Activated CD4-positive, alpha-beta T cell treated with anti-CD3 and anti-CD28 coated beads, Interleukin-2, amount 10 ng/mL, durations not matched to agents 24 days and 14 days (primary cell): ENCODE measurements at regions not wholly inside any gene's neighbourhood (a gene's known extent, or its start where the extent isn't known, plus 50 kb on each side); places are given as distances from the start of the nearest gene placed in this dataset.
A peak's percentile ranks its signal among the peaks of the same experiment; 100 is the strongest.

Experiments used
- DNase-seq: peaks from one replicate; pipeline ENCODE4 v3.0.0; 2022
- H3K27ac Mint-ChIP-seq: one replicate; pipeline ENCODE4 v1.8.0; 2022; ENCODE audit warnings: mild to moderate bottlenecking, mixed read lengths
- H3K27me3 Mint-ChIP-seq: one replicate; pipeline ENCODE4 v1.8.0; 2022; ENCODE audit warnings: mixed read lengths
- H3K36me3 Mint-ChIP-seq: one replicate; pipeline ENCODE4 v1.8.0; 2022; ENCODE audit warnings: low read depth, mild to moderate bottlenecking, mixed read lengths
- H3K4me1 Mint-ChIP-seq: one replicate; pipeline ENCODE4 v1.8.0; 2021; ENCODE audit warnings: mixed read lengths
- H3K4me3 Mint-ChIP-seq: one replicate; pipeline ENCODE4 v1.8.0; 2022; ENCODE audit warnings: mild to moderate bottlenecking, moderate library complexity, mixed read lengths
- H3K9me3 Mint-ChIP-seq: one replicate; pipeline ENCODE4 v1.8.0; 2021; ENCODE audit warnings: mixed read lengths
- intact Hi-C: fragments of 100-400 bp; cut with micrococcal nuclease; formaldehyde crosslinking; loops from one replicate; pipeline ENCODE4 v1.15.1; 2023

- H3K9me3 Mint-ChIP-seq, result peaks cover 8% of the 10 kb centered on the region
- no peak for DNase-seq
- peaks cover 3% of the 10 kb centered on the region for H3K4me1 Mint-ChIP-seq
- H3K4me3 Mint-ChIP-seq, result no peak overlapping the region
- no peak overlapping the region for H3K27ac Mint-ChIP-seq
- peaks cover 2% of the 10 kb centered on the region for H3K27me3 Mint-ChIP-seq
- no peaks in the 10 kb centered on the region for H3K36me3 Mint-ChIP-seq
- intact Hi-C loops, result no loop called here
Observed at GRCh38 chr12:116484807-116485206, 74.4 kb upstream of the MAP1LC3B2 start.

GRCh38 chr12:116489116-116489515, 70.1 kb upstream of the MAP1LC3B2 start:
- H3K27ac Mint-ChIP-seq, result no peak overlapping the region
- H3K36me3 Mint-ChIP-seq, result no peaks in the 10 kb centered on the region
- no peak overlapping the region for H3K4me3 Mint-ChIP-seq
- H3K27me3 Mint-ChIP-seq, result no peaks in the 10 kb centered on the region
- peaks cover 8% of the 10 kb centered on the region for H3K9me3 Mint-ChIP-seq
- H3K4me1 Mint-ChIP-seq, result no peaks in the 10 kb centered on the region
- no peak for DNase-seq
- intact Hi-C loops, result no loop called here

DNA sequence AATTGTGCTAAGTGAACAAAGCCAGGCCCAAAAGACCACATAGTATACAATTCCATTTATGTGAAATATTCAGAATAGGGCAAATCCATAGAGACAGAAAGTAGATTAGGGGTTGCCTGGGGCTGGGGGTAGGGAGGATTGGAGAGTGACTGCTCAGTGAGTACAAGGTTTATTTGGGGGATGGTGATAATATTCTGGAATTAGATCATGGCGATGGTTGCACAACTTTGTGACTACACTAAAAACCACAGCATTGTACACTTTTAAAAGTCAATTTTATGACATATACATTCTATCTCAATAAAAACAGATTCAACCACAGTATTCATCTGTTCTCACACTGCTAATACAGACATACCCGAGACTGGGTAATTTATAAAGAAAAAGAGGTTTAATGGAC, 68.7 kb upstream of the MAP1LC3B2 start:
- no peak overlapping the region for H3K4me3 Mint-ChIP-seq
- DNase-seq, result no peak
- H3K36me3 Mint-ChIP-seq, result no peaks in the 10 kb centered on the region
- no peak overlapping the region for H3K27ac Mint-ChIP-seq
- peaks cover 8% of the 10 kb centered on the region for H3K9me3 Mint-ChIP-seq
- intact Hi-C loops, result no loop called here
- no peaks in the 10 kb centered on the region for H3K27me3 Mint-ChIP-seq
- H3K4me1 Mint-ChIP-seq, result no peaks in the 10 kb centered on the region

GRCh38 chr12:116492703-116493324, 66.4 kb upstream of the MAP1LC3B2 start:
- Mint-ChIP-seq H3K4me3 (no peak overlapping the region), H3K4me1 (no peaks in the 10 kb centered on the region), H3K36me3 (no peaks in the 10 kb centered on the region), H3K27ac (no peak overlapping the region), H3K27me3 (no peaks in the 10 kb centered on the region), H3K9me3 (peaks cover 5% of the 10 kb centered on the region)
- no peak for DNase-seq
- intact Hi-C loops, result no loop called here

GRCh38 chr12:116495260-116495659, 63.9 kb upstream of the MAP1LC3B2 start:
- intact Hi-C loops, result no loop called here
- Mint-ChIP-seq H3K36me3 (no peaks in the 10 kb centered on the region), H3K4me1 (no peaks in the 10 kb centered on the region), H3K27ac (no peak overlapping the region), H3K4me3 (no peak overlapping the region), H3K27me3 (peaks cover 2% of the 10 kb centered on the region), H3K9me3 (no peaks in the 10 kb centered on the region)
- no peak for DNase-seq

DNA sequence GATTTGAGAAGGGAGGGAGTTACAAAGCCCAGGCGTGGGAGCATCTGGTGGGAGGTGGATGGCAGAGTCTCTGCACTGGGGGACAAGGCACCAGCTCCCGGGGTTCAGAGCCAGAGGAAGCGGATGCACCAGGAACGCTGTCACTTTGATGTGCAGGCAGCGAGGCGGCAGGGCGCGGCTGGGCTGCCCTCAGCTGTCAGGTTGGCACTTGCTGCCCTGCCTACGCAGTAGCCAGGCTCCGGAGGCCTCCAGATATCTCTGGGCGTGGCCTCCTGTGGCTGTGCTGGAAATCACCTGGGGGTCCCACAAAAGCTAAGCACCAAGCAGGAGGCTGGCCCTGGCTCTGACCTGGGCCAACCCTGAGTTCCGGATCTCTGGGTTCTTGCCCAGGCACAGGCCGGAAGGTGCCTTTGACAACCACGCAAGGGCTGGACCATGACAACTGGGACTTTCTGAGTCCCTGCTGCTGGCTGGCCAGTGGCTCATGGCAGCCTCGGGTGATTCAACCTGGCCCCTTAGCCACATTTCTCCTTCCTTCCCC, 62.1 kb upstream of the MAP1LC3B2 start:
- intact Hi-C loops, result no loop called here
- Mint-ChIP-seq H3K4me3 (no peak overlapping the region), H3K27ac (no peak overlapping the region), H3K36me3 (no peaks in the 10 kb centered on the region), H3K27me3 (peaks cover 2% of the 10 kb centered on the region), H3K9me3 (no peaks in the 10 kb centered on the region), H3K4me1 (no peaks in the 10 kb centered on the region)
- no peak for DNase-seq

DNA sequence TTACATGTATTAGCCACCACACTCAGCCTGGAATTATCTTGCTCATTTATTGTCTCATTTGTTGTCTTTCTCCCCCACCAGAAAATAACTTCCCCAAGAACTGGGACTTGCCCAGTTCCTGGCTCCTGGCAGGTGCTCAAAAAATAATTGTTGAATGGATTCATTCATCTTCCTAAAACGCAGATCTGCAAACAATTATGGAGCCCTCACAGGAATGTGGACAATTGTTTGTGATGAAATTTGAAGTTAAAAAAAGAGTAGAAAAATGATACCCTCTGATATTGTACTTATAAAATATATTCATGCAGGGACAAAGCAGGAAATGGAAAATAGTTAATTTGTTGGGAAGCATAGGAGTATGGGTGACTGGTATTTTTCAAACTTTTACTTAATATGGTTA, 60.7 kb upstream of the MAP1LC3B2 start:
- Mint-ChIP-seq H3K36me3 (no peaks in the 10 kb centered on the region), H3K27ac (no peak overlapping the region), H3K9me3 (no peaks in the 10 kb centered on the region), H3K4me3 (no peak overlapping the region), H3K27me3 (peaks cover 6% of the 10 kb centered on the region), H3K4me1 (no peaks in the 10 kb centered on the region)
- intact Hi-C loops, result no loop called here
- no peak for DNase-seq

GRCh38 chr12:116502141-116502725, 56.9 kb upstream of the MAP1LC3B2 start:
- no peak overlapping the region for H3K4me3 Mint-ChIP-seq
- intact Hi-C loops, result no loop called here
- no peaks in the 10 kb centered on the region for H3K36me3 Mint-ChIP-seq
- H3K27me3 Mint-ChIP-seq, result peaks cover 23% of the 10 kb centered on the region
- H3K9me3 Mint-ChIP-seq, result no peaks in the 10 kb centered on the region
- no peaks in the 10 kb centered on the region for H3K4me1 Mint-ChIP-seq
- no peak for DNase-seq
- H3K27ac Mint-ChIP-seq, result no peak overlapping the region

DNA sequence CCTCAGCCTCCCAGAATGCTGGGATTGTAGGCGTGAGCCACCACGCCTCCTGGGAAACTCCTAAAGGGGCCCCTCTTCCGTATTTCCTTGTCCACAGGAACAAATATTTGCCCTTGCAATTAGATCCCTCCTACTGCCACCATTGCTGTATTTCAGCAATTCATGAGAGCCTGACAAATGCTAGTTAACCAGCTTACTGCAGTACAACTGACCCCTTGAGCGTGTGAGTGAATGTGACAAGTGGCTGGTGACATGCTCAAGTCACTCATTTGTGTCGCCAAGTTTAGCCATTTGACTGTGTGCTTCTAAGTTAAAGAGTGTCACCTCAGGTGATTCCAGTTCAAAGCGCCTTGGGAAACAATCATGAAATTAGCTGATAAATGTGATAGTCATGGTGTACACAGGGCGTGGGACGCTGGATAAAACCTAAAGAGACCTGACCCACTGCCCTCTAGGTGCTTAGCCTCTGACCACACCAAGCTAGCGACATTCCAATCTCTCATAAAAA, 56.1 kb upstream of the MAP1LC3B2 start:
- DNase-seq, result no peak
- intact Hi-C loops, result no loop called here
- H3K27me3 Mint-ChIP-seq, result peaks cover 26% of the 10 kb centered on the region
- no peaks in the 10 kb centered on the region for H3K9me3 Mint-ChIP-seq
- H3K4me3 Mint-ChIP-seq, result no peak overlapping the region
- no peak overlapping the region for H3K27ac Mint-ChIP-seq
- H3K4me1 Mint-ChIP-seq, result peaks cover 2% of the 10 kb centered on the region
- H3K36me3 Mint-ChIP-seq, result no peaks in the 10 kb centered on the region

DNA sequence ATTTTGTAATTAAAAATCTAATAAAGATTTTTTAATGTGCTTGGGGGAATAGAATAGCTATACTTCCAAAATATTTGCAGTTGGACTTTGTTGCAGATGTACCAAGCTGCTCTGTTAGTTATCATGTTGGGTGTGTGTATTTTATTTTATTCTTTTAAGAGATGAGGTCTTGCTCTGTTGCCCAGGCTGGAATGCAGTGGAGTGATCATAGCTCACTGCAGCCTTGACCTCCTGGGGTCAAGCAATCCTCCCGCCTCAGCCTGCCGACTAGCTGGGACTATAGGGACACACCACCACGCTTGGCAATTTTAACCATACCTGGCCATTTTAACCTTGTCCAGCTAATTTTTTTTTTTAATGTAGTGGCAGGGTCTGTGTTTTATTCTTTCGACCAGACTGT, 54.7 kb upstream of the MAP1LC3B2 start:
- H3K4me3 Mint-ChIP-seq, result no peak overlapping the region
- DNase-seq, result no peak
- peaks cover 30% of the 10 kb centered on the region for H3K27me3 Mint-ChIP-seq
- no peaks in the 10 kb centered on the region for H3K36me3 Mint-ChIP-seq
- intact Hi-C loops, result no loop called here
- H3K4me1 Mint-ChIP-seq, result peaks cover 3% of the 10 kb centered on the region
- H3K27ac Mint-ChIP-seq, result no peak overlapping the region
- H3K9me3 Mint-ChIP-seq, result no peaks in the 10 kb centered on the region

GRCh38 chr12:116506697-116507064, 52.5 kb upstream of the MAP1LC3B2 start:
- intact Hi-C loops, result no loop called here
- Mint-ChIP-seq H3K4me1 (peaks cover 3% of the 10 kb centered on the region), H3K4me3 (no peak overlapping the region), H3K9me3 (no peaks in the 10 kb centered on the region), H3K36me3 (no peaks in the 10 kb centered on the region), H3K27me3 (peaks cover 36% of the 10 kb centered on the region), H3K27ac (no peak overlapping the region)
- no peak for DNase-seq

DNA sequence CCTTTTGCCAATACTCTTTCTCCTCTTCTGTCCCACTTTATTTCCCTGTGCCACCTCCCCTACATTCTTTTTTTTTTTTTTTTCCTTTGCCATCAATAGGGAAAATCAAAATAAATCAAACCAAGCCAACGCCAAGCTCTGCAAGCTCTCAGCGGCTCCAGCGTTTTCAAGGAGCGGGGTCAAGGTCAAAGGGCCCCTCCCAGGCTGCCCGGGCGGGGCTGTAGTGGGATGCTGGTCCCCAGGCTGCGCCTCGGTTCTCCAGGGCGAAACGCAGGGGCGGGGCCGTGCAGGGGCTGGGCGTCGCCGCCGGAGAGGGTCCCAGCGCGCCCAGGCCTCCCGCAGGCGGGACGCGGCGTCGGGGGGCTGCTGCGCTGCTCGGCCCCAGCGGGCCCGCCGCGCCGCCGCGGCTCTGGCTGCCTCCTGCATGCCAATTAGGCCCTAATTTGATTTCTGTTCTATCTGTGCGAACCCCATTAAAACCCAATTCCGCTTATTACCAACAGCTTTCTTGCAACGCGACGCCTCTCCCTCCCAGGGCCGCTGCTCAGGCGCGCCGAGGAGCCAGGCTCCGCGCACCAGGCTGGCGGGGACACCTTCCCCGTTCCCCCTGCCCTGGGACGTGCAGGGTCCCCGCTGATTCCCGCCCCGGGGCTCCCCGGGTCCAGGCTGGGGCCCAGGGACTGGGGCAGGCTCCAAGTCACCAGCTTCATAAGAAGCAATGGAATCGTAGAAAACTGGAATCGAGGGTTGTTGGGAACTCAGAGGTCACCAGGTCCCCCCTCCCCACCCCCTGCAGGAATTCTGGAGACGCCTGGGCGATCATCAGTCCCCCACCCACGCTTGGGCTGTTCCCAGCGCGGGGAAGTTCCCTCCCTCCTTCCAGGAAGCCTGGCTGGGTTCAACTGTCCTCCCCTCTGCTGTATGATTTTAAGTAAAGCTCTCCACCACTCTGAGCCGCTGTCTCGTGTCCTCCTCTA, 50.7 kb upstream of the MAP1LC3B2 start:
- Mint-ChIP-seq H3K36me3 (no peaks in the 10 kb centered on the region), H3K4me3 (peak overlapping the region; percentile 62), H3K4me1 (peaks cover 3% of the 10 kb centered on the region), H3K9me3 (no peaks in the 10 kb centered on the region), H3K27ac (no peak overlapping the region), H3K27me3 (peaks cover 32% of the 10 kb centered on the region)
- intact Hi-C loops, result no loop called here
- peak; percentile 60 for DNase-seq
